ENCODE measurements at regions not wholly inside any gene's neighbourhood (a gene's known extent, or its start where the extent isn't known, plus 50 kb on each side); places are given as distances from the start of the nearest gene placed in this dataset.

- in situ Hi-C loops (cut with MboI; ENCODE audit: low sequenced_read_pairs in 4 of 4): no loop called here
- no peak for ATAC-seq
- no peaks in the 10 kb centered on the region for H3K36me3 ChIP-seq
- intact Hi-C loops (cut with DNase I; ENCODE audit: low total_unique reads): no loop called here
- no peak overlapping the region for H3K4me3 ChIP-seq
- DNase-seq: no peak
- H3K4me1 ChIP-seq: no peaks in the 10 kb centered on the region
- H3K27ac ChIP-seq: no peak overlapping the region
- TF ChIP-seq POLR2A (IDR thresholded peaks at IDR 0.05) (no peak), CTCF (IDR thresholded peaks at IDR 0.05 in 4 of 5, conservative IDR thresholded peaks at IDR 0.05 in 1 of 5) (no peak)
- no peaks in the 10 kb centered on the region for H3K9me3 ChIP-seq
- H3K27me3 ChIP-seq: no peaks in the 10 kb centered on the region
Measured at GRCh38 chr13:85430216-85430794, 368.9 kb downstream of the SLITRK6 start.

GRCh38 chr13:85427416-85427815 lies 371.8 kb downstream of the SLITRK6 start:
- no peak for DNase-seq

GRCh38 chr13:85420136-85420535 lies 379.1 kb downstream of the SLITRK6 start:
- no peak for ATAC-seq
- Histone ChIP-seq H3K27ac (no peak overlapping the region), H3K9me3 (no peaks in the 10 kb centered on the region), H3K4me3 (no peak overlapping the region), H3K36me3 (no peaks in the 10 kb centered on the region), H3K4me1 (no peaks in the 10 kb centered on the region), H3K27me3 (no peaks in the 10 kb centered on the region)
- TF ChIP-seq CTCF (IDR thresholded peaks at IDR 0.05 in 4 of 5, conservative IDR thresholded peaks at IDR 0.05 in 1 of 5): no peak
- TF ChIP-seq POLR2A (IDR thresholded peaks at IDR 0.05): no peak
- intact Hi-C loops (cut with DNase I; ENCODE audit: low total_unique reads): no loop called here
- no peak for DNase-seq
- in situ Hi-C loops (cut with MboI; ENCODE audit: low sequenced_read_pairs in 4 of 4): no loop called here

More at GRCh38 chr13:85427416-85427815, 371.8 kb downstream of the SLITRK6 start:
- ATAC-seq: no peak
- in situ Hi-C loops (cut with MboI; ENCODE audit: low sequenced_read_pairs in 4 of 4): no loop called here
- Histone ChIP-seq H3K9me3 (no peaks in the 10 kb centered on the region), H3K4me3 (no peak overlapping the region), H3K4me1 (no peaks in the 10 kb centered on the region), H3K27me3 (no peaks in the 10 kb centered on the region), H3K36me3 (no peaks in the 10 kb centered on the region), H3K27ac (no peak overlapping the region)
- intact Hi-C loops (cut with DNase I; ENCODE audit: low total_unique reads): no loop called here
- no peak for TF ChIP-seq POLR2A (IDR thresholded peaks at IDR 0.05)
- no peak for TF ChIP-seq CTCF (IDR thresholded peaks at IDR 0.05 in 4 of 5, conservative IDR thresholded peaks at IDR 0.05 in 1 of 5)

- intact Hi-C loops (cut with DNase I; ENCODE audit: low total_unique reads) (no loop called here), in situ Hi-C loops (cut with MboI; ENCODE audit: low sequenced_read_pairs in 4 of 4) (no loop called here)
- DNase-seq (no peak), ATAC-seq (no peak)
- no peak overlapping the region for H3K4me3 ChIP-seq
- TF ChIP-seq POLR2A (IDR thresholded peaks at IDR 0.05): no peak
- no peaks in the 10 kb centered on the region for H3K36me3 ChIP-seq
- no peaks in the 10 kb centered on the region for H3K4me1 ChIP-seq
- H3K27me3 ChIP-seq: no peaks in the 10 kb centered on the region
- no peak overlapping the region for H3K27ac ChIP-seq
- H3K9me3 ChIP-seq: no peaks in the 10 kb centered on the region
Measured at GRCh38 chr13:85419611-85420010, 379.6 kb downstream of the SLITRK6 start.

GRCh38 chr13:85417807-85418206 lies 381.4 kb downstream of the SLITRK6 start:
- H3K27ac ChIP-seq: no peak overlapping the region
- no peak overlapping the region for H3K4me3 ChIP-seq
- H3K4me1 ChIP-seq: no peaks in the 10 kb centered on the region
- H3K9me3 ChIP-seq: no peaks in the 10 kb centered on the region
- ATAC-seq (no peak), DNase-seq (no peak)
- no peaks in the 10 kb centered on the region for H3K27me3 ChIP-seq
- intact Hi-C loops (cut with DNase I; ENCODE audit: low total_unique reads): no loop called here
- H3K36me3 ChIP-seq: no peaks in the 10 kb centered on the region
- TF ChIP-seq POLR2A (IDR thresholded peaks at IDR 0.05) (no peak), CTCF (IDR thresholded peaks at IDR 0.05 in 4 of 5, conservative IDR thresholded peaks at IDR 0.05 in 1 of 5) (no peak)
- in situ Hi-C loops (cut with MboI; ENCODE audit: low sequenced_read_pairs in 4 of 4): no loop called here
